ENCODE measurements at regions not wholly inside any gene's neighbourhood (a gene's known extent, or its start where the extent isn't known, plus 50 kb on each side); places are given as distances from the start of the nearest gene placed in this dataset.

GRCh38 chr6:119630561-119631192, 281.1 kb upstream of the MAN1A1 start:
- no peak for DNase-seq

- DNase-seq, result no peak
These were observed 279.4 kb upstream of the MAN1A1 start for GRCh38 chr6:119628691-119629594.

- DNase-seq, result no peak
These were observed 278.5 kb upstream of the MAN1A1 start for GRCh38 chr6:119627908-119628669.

- DNase-seq, result no peak
These were observed 277.5 kb upstream of the MAN1A1 start for GRCh38 chr6:119626884-119627619.

- no peak for DNase-seq
These were observed 271.4 kb upstream of the MAN1A1 start for GRCh38 chr6:119620846-119621555.

- no peak for DNase-seq
These were observed 264.6 kb upstream of the MAN1A1 start for GRCh38 chr6:119614138-119614537.

GRCh38 chr6:119612911-119613381, 263.4 kb upstream of the MAN1A1 start:
- DNase-seq, result no peak

- DNase-seq, result no peak
These were observed 262.8 kb upstream of the MAN1A1 start for GRCh38 chr6:119612176-119612891.

GRCh38 chr6:119610754-119611153, 261.2 kb upstream of the MAN1A1 start:
- no peak for DNase-seq

GRCh38 chr6:119610265-119610664, 260.7 kb upstream of the MAN1A1 start:
- DNase-seq, result no peak

GRCh38 chr6:119609865-119610264, 260.3 kb upstream of the MAN1A1 start:
- DNase-seq, result no peak

- DNase-seq, result no peak
These were observed 259.4 kb upstream of the MAN1A1 start for GRCh38 chr6:119608994-119609393.

- no peak for DNase-seq
These were observed 254.6 kb upstream of the MAN1A1 start for GRCh38 chr6:119604124-119604523.

- DNase-seq, result no peak
These were observed 253.9 kb upstream of the MAN1A1 start for GRCh38 chr6:119603501-119603900.

GRCh38 chr6:119602215-119603178, 252.9 kb upstream of the MAN1A1 start:
- no peak for DNase-seq

- no peak for DNase-seq
These were observed 249.3 kb upstream of the MAN1A1 start for GRCh38 chr6:119598883-119599282.

GRCh38 chr6:119594907-119595306, 245.3 kb upstream of the MAN1A1 start:
- no peak for DNase-seq

- no peak for DNase-seq
These were observed 241.7 kb upstream of the MAN1A1 start for GRCh38 chr6:119591235-119591634.

GRCh38 chr6:119590066-119590465, 240.5 kb upstream of the MAN1A1 start:
- no peak for DNase-seq

GRCh38 chr6:119587537-119587936, 238.0 kb upstream of the MAN1A1 start:
- DNase-seq, result no peak

Measured in occipital lobe (tissue), 1 donor.